ENCODE measurements at regions not wholly inside any gene's neighbourhood (a gene's known extent, or its start where the extent isn't known, plus 50 kb on each side); places are given as distances from the start of the nearest gene placed in this dataset.

DNA sequence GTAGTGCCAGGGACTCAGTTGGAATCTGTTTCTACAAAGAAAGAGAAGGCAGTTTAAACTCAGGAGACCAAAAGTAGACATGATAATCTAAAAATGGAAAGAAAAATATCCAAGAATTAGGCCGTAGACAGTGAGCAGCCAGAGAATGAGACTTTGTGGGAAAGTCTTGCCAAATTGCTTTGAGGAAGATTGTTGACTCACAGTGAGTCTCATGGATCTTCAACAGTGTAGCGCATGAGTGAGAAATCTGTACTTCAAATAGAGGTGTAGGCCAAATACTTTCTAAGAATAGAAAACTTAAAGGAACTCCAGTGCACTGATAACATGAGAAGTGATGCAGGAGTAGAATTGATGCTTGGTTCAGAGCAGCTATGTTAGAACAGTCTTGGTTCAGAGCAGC, 284.5 kb downstream of the HTR1B start:
- Mint-ChIP-seq H3K4me3 (ENCODE audit: low read depth, unreplicated experiment) (no peak overlapping the region), H3K27ac (ENCODE audit: unreplicated experiment) (no peak overlapping the region), H3K36me3 (ENCODE audit: insufficient read depth, unreplicated experiment) (no peaks in the 10 kb centered on the region), H3K27me3 (ENCODE audit: unreplicated experiment) (no peaks in the 10 kb centered on the region), H3K4me1 (ENCODE audit: low read depth, unreplicated experiment) (peaks cover 11% of the 10 kb centered on the region), H3K9me3 (ENCODE audit: low read depth, unreplicated experiment) (no peaks in the 10 kb centered on the region)
- no peak for TF ChIP-seq CTCF (IDR thresholded peaks at IDR 0.05; ENCODE audit: unreplicated experiment)
- no TSS peak for BruUV-seq (replicated peaks)
- CTCF ChIA-PET, result no interaction called here
- DNase-seq, result no peak
- intact Hi-C loops (cut with micrococcal nuclease; ENCODE audit: unreplicated experiment), result no loop called here

GRCh38 chr6:77177470-77177869, 285.8 kb downstream of the HTR1B start:
- no peak for DNase-seq
- H3K9me3 Mint-ChIP-seq (ENCODE audit: low read depth, unreplicated experiment), result no peaks in the 10 kb centered on the region
- H3K27me3 Mint-ChIP-seq (ENCODE audit: unreplicated experiment), result no peaks in the 10 kb centered on the region
- H3K27ac Mint-ChIP-seq (ENCODE audit: unreplicated experiment), result no peak overlapping the region
- H3K4me3 Mint-ChIP-seq (ENCODE audit: low read depth, unreplicated experiment), result no peak overlapping the region
- BruUV-seq (replicated peaks), result no TSS peak
- CTCF ChIA-PET, result no interaction called here
- intact Hi-C loops (cut with micrococcal nuclease; ENCODE audit: unreplicated experiment), result no loop called here
- peaks cover 11% of the 10 kb centered on the region for H3K4me1 Mint-ChIP-seq (ENCODE audit: low read depth, unreplicated experiment)
- TF ChIP-seq CTCF (IDR thresholded peaks at IDR 0.05; ENCODE audit: unreplicated experiment), result no peak
- H3K36me3 Mint-ChIP-seq (ENCODE audit: insufficient read depth, unreplicated experiment), result no peaks in the 10 kb centered on the region

DNA sequence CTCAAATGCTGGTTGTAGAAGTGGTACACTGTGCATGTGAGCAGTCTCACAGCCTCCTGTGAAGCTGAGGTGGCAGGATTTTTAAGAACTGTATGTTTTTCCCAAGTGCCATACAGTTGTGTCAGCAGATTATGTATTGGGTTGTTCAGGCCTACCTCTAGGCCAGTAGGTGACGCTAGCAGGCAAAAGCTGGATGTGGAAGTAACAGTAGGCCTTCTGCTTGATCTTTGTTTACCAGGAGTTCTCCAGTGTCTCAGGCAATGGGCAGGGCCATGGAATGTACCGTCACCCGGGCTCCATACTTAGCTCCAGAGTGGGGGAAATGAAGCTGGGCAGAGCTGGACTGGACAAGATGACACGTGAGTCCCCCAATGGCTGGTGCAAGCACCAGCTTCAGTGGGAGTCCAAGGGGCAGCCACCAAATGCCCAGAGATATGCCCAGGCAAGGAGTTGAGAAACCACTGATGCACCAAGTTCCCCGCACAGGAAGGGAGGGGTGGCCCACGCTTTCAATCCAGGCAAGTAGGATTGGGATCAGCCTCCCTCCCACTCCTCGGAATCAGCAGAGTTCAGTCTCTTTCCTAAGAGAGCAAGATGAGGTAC, 289.7 kb downstream of the HTR1B start:
- CTCF ChIA-PET, result no interaction called here
- DNase-seq, result no peak
- no peak for TF ChIP-seq CTCF (IDR thresholded peaks at IDR 0.05; ENCODE audit: unreplicated experiment)
- Mint-ChIP-seq H3K27me3 (ENCODE audit: unreplicated experiment) (no peaks in the 10 kb centered on the region), H3K4me3 (ENCODE audit: low read depth, unreplicated experiment) (no peak overlapping the region), H3K4me1 (ENCODE audit: low read depth, unreplicated experiment) (no peaks in the 10 kb centered on the region), H3K9me3 (ENCODE audit: low read depth, unreplicated experiment) (peaks cover 3% of the 10 kb centered on the region), H3K27ac (ENCODE audit: unreplicated experiment) (no peak overlapping the region), H3K36me3 (ENCODE audit: insufficient read depth, unreplicated experiment) (no peaks in the 10 kb centered on the region)
- BruUV-seq (replicated peaks), result no TSS peak
- intact Hi-C loops (cut with micrococcal nuclease; ENCODE audit: unreplicated experiment), result no loop called here

DNA sequence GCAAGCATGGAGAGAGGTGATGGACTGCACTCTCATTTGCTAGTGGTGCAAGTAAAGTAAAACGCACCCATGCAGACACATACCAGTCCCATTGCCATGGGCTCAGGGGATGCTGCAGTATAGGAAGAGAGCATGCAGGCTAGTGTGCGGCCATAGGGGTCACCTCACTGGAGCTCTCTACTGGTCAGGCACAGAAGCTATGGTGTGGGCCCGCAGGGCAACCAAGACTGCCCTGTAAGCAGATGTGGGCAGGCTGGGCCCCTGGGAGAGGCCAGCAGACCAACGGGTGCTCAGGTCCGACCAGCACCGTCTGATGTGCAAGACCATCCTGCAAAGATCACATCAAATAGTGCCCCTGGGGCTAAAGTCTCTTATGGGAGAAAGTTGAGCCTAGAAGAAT, 290.7 kb downstream of the HTR1B start:
- CTCF ChIA-PET, result no interaction called here
- Mint-ChIP-seq H3K27me3 (ENCODE audit: unreplicated experiment) (no peaks in the 10 kb centered on the region), H3K27ac (ENCODE audit: unreplicated experiment) (no peak overlapping the region), H3K9me3 (ENCODE audit: low read depth, unreplicated experiment) (peaks cover 3% of the 10 kb centered on the region), H3K4me3 (ENCODE audit: low read depth, unreplicated experiment) (no peak overlapping the region), H3K4me1 (ENCODE audit: low read depth, unreplicated experiment) (no peaks in the 10 kb centered on the region), H3K36me3 (ENCODE audit: insufficient read depth, unreplicated experiment) (no peaks in the 10 kb centered on the region)
- DNase-seq, result no peak
- no peak for TF ChIP-seq CTCF (IDR thresholded peaks at IDR 0.05; ENCODE audit: unreplicated experiment)
- BruUV-seq (replicated peaks), result no TSS peak
- intact Hi-C loops (cut with micrococcal nuclease; ENCODE audit: unreplicated experiment), result no loop called here

All from Calu3 (cell line).